IPS DF 4.7 (cell line): ENCODE measurements at regions not wholly inside any gene's neighbourhood (a gene's known extent, or its start where the extent isn't known, plus 50 kb on each side); places are given as distances from the start of the nearest gene placed in this dataset.
"Not testable (repeated sequence)": the region's sequence is repeated elsewhere in the genome, so short reads cannot be mapped to it uniquely, and the experiment has no call there.

Experiments
- DNase-seq: peaks from one replicate; pipeline ENCODE4 v3.0.0-alpha.2; 2013; ENCODE audit warnings: low spot score; ENCODE audit errors: extremely low read depth

GRCh38 chr14:101078170-101078891 is 174.8 kb upstream of the RTL1 start:
- no peak for DNase-seq

DNA sequence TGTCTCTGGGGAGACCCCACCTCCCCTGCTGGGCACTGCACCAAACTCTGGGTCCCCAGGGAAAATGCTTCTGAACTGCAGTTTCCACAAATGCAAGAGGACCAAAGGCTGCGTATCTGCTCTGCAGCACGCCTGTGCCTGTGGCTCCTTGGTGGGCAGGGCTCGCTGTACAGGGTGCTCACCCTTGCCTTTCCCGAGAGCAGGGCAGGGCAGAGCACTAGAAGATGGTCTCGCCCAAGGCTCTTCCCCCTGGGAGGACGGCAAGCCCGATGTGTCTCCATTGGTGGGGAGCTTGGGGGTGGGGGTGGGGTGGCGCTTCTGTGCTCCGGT is 175.3 kb upstream of the RTL1 start:
- no peak for DNase-seq

DNA sequence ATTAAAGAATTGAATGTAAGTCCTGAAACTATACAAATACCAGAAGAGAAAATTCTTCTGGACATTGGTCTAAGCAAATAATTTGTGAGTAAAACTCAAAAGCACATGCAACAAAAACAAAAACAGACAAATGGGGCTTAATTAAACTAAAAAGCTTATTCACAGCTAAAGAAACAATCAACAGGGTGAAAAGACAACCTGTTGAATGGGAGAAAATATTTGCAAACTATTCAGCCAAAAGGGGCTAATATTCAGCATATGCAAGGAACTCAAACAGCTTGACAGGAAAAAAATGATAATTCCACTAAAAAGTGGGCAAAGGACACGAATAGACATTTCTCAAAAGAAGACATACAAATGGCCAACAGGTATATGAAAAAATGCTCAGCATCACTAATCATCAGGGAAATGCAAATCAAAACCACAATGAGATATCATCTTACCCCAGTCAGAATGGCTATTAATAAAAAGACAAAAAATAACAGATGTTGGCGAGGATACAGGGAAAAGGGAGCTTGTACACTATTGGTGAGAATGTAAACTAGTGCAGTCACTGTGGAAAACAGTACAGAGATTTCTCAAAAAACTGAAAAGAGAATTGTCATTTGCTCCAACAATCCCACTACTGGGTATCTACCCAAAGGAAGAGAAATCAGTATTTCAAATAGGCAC is 177.5 kb upstream of the RTL1 start:
- DNase-seq, result no peak

DNA sequence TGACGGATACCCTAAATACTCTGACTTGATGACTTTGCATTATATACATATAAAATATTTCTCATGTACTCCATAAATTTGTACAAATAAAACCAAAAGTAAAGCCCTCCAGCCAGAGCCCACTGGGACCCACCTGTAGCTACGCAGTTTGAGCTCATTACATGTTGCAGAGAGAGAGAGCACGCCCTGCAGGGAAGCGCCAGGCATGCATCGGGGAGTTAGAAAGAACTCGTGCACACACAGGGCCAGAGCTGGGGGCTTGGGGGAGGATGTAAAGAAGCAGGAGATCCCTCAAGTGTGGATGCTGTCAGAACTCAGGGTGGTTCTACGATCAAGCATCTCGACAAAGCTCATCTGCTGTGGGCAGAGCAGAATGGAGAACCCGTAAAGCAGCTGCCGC is 178.5 kb upstream of the RTL1 start:
- no peak for DNase-seq

DNA sequence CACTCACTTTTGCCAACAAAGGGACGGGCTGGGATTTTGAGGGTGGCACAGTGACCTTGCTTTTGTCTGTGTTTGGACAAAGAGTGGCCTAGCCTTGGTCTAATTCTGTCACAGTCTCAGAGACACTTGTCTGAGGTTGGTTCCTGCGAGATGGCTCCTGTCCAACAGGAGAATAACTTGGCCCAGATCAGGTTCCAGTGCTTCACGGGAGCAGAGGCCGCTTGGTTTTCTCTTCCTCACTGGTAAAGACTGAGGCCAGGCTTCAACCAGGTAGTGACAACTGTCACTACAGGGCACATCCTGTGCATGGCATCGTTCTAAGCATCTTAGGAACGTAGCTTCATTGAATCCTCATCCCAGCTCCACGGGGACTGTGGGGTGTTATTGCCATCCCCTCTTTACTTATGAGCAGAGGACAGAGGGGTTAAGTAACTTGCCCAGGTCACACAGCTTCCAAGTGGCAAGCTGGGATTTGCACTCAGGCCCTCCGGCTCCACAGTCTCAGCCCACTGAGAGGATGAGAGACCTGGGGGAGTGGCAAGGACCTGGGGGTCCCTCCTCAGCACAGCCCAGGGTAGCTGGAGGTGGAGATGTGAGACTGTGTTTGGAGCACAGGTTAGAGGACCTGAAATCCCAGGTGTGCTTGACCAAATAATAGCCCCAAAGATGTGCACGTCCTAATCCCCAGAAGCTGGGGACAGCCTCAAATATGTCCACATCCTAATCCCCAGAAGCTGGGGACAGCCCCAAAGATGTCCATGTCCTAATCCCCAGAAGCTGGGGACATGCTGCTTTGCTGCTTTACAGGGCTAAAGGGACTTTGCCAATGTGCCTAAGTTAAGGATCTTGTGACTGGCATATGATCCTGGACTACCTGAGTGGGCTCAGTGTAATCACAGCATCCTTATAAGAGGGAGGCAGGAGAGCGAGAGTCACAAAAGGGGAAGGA is 179.2 kb upstream of the RTL1 start:
- no peak for DNase-seq

- no peak for DNase-seq
Observed at GRCh38 chr14:101083564-101084435, 180.3 kb upstream of the RTL1 start.

GRCh38 chr14:101084436-101084826 is 180.9 kb upstream of the RTL1 start:
- DNase-seq, result no peak

GRCh38 chr14:101086926-101087325 is 183.4 kb upstream of the RTL1 start:
- DNase-seq, result no peak

DNA sequence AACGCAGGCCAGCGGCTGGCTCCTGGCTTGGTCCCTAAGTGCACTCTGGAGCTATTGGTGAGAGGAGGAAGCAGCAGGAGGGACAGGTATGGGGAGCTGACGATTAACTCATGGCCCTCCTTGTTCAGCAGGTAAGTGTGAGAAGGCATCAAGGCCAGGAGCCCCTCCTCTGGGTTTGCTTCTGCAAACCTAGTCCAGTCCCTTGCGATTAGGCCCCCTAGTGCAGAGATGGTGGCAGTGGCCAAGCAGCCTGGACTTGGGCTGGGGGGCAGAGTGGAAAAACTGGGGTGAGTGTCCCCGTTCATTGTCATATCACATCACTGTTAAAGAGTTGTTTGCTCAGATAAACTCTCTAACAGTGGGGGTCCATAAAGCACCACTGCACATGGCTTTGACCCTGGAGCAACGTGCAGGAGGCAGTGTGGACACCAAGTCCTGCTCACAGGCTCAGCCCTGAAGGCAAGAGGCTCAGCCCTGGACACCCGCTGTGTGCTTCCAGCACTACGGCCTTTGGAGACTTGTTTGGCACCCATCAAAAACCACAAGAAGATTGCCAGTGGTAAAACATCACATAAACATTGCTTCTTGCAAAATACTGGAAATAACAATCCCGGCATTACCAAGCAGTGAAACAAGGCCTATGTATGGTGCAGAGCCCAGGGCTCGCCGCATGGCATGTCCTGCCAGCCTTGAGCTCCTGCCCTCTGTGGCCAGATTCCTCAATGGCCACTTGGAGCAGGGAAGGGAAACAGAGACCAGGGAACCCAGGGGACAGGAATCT is 184.3 kb upstream of the RTL1 start:
- no peak for DNase-seq

DNA sequence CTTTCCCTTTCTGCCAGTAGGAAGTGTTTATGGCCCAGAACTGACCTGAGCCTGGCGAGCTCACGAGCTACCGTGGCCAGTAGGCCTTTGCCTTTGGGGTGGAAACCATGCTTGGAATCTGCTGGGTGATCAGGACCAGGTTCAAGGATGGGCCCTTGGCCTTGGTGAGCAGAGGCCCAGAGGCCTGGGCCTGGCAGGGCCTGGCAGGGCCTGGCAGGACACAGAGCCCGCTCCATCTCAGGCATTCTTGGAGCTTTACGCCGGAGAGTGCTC is 184.8 kb upstream of the RTL1 start:
- no peak for DNase-seq

- DNase-seq, result no peak
Observed at GRCh38 chr14:101088714-101089113, 185.2 kb upstream of the RTL1 start.

- not testable (repeated sequence) for DNase-seq
Observed at GRCh38 chr14:101090478-101090877, 187.0 kb upstream of the RTL1 start.

GRCh38 chr14:101090976-101091375 is 187.5 kb upstream of the RTL1 start:
- no peak for DNase-seq

DNA sequence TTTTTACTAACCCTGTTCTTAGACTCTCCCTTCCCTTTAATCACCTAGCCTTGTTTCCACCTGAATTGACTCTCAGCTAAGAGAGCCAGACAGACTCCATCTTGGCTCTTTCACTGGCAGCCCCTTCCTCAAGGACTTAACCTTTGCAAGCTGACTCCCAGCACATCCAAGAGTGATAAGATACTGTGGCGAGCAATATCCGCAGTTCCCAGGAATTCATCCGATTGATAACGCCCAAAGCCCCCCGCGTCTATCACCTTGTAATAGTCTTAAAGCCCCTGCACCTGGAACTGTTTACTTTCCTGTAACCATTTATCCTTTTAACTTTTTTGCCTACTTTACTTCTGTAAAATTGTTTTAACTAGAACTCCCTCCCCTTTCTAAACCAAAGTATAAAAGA is 191.4 kb upstream of the RTL1 start:
- DNase-seq, result not testable (repeated sequence)

GRCh38 chr14:101096551-101096950 is 193.0 kb upstream of the RTL1 start:
- no peak for DNase-seq

- no peak for DNase-seq
Observed at GRCh38 chr14:101097109-101097793, 193.7 kb upstream of the RTL1 start.

GRCh38 chr14:101098177-101098576 is 194.7 kb upstream of the RTL1 start:
- no peak for DNase-seq

- no peak for DNase-seq
Observed at GRCh38 chr14:101098641-101099040, 195.1 kb upstream of the RTL1 start.

GRCh38 chr14:101101456-101102056 is 198.0 kb upstream of the RTL1 start:
- no peak for DNase-seq

- DNase-seq, result no peak
Observed at GRCh38 chr14:101102875-101103274, 199.4 kb upstream of the RTL1 start.
